Activated T-helper 1 cell treated with anti-CD3 and anti-CD28 coated beads, Interleukin-2, amount 50 U/mL, for 16 hours (primary cell): ENCODE measurements at regions not wholly inside any gene's neighbourhood (a gene's known extent, or its start where the extent isn't known, plus 50 kb on each side); places are given as distances from the start of the nearest gene placed in this dataset.

Source experiments
- DNase-seq, 2 donors: peaks; one replicate each; pipeline ENCODE4 v3.0.0-alpha.2; 2020; ENCODE audit warnings: low read depth in 1 of 2, low spot score in 1 of 2

DNA sequence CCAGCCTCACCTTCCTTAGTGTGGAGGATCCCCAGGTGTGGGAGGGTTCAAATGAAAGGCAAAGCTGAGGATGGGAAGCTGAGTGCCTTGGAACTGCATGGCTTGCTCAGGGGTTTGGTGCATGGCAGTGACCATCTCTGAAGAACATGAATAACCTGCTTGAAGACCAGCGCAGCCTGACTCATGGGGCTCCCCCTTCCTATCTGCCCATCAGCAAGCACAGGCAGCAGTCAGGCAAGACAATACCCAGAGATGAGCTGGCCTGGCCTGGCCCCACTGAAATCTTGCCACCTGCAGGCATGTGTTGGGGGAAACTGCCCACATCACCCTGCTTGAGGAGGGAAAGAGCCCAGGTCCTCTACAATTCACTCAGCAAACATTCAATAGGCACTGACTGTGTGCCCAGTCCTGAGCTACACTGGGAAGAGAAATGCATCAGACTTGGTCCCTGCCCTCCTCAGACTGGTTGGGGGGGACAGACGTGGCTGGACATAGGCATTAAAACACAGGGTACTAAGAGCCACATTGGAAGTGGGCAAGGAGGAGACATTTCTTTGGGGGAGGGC, 105.0 kb upstream of the ALDH1B1 start:
- no peak for DNase-seq

- no peak for DNase-seq
Measured at GRCh38 chr9:38286766-38287165, 105.7 kb upstream of the ALDH1B1 start.

DNA sequence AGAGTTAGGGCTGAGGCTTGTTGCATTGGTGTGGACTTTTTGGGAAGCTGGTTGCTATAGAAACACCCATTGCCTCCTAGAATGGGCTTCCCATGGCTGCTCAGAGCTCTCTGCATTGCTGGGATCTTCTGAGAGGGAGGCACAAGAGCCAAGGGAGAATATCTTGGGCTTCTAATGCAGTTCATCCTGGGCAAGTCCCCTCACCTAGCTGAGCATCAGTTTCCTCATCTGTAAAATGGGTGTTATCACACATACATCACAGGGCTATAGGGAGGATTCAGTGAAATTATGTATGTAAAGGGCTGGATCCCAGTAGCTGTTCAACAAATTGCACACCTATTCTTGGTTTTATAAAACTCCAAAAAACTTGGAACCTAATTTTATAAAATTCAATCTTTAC, 106.1 kb upstream of the ALDH1B1 start:
- no peak for DNase-seq

DNA sequence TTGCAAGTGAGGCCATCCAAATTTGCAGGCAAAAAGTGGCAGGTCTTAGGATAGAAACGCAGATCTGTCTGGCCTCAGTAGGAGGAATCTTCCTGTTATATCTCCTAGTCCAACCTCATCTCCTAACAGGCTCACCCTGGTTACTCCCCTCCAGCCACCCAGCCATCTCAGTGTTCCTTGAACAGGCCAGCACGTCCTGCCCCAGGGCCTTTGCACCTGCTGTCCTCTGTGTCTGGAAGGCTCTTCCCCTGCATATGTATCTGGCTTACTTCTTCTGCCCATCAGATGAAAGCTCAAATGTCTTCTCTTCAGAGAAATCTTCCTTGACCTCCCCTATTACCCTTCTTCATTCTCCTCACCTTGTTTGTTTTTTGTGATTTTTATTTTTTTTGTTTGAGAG, 107.3 kb upstream of the ALDH1B1 start:
- DNase-seq, result no peak

- no peak for DNase-seq
Measured at GRCh38 chr9:38284588-38285051, 107.9 kb upstream of the ALDH1B1 start.

DNA sequence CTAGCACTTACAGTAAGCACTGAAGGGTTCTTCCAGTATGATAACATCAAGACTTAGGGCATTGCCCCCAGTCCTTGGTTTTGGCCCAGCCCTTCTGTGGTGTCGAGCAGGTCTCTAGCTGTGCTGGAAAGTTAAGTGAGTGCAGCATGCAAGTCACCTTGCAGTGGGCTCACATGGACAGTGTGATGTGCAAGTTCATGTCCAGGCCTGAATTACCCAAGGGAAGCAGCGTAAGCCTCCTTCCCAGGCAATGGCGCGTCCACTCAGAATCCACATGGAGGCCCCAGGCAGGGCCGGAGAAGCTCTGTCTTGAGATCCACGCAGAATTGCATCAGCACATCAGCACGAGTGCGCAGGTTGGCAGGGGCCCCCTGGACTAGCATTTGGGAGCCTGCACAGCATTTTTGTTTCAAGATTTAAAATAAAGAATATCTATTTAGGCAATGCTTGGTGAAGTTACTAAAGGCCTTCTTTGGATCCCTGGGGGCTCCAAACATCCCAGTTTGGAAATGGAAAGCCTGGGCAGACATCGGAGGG, 108.4 kb upstream of the ALDH1B1 start:
- DNase-seq, result no peak

DNA sequence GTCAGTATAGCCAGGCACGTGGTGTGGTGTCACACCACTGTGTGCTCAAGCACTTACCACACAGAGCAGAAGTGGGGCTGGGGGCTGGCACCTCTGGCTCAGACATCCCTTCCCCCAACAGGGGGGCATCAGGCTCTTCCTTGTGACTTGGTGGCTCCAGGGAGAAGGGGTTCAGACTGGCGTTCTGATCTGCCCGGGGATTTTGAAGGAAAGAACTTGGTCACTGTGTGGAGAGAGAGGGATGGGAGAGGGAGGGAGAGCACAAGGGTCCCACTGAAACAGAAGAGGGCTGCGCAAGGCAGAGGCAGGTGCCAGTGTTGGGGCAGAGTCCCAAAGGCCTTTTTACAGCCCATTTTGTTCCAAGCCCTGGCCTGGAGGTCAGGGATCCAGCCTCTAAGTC, 109.7 kb upstream of the ALDH1B1 start:
- no peak for DNase-seq

GRCh38 chr9:38281917-38282316, 110.6 kb upstream of the ALDH1B1 start:
- no peak for DNase-seq

DNA sequence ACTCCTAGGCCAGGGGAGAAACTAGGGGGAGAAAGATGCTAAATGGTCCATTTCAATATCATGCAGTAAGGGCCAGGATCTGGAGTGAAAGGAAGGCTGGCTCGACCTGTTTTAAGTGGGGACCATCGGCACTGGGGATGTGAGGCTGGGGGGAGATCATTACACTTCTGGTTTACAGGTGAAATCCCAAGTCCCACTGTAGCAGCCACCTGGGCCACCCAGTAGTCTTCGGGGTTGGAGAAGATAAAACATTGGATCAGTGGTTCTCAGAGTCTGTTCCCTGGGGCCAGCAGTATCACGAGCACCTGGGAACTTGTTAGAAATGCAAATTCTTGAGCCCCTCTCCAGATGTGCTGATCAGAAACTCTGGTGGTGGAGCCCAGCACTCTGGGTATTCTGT, 111.3 kb upstream of the ALDH1B1 start:
- no peak for DNase-seq

GRCh38 chr9:38280251-38280800, 112.2 kb upstream of the ALDH1B1 start:
- DNase-seq, result no peak

DNA sequence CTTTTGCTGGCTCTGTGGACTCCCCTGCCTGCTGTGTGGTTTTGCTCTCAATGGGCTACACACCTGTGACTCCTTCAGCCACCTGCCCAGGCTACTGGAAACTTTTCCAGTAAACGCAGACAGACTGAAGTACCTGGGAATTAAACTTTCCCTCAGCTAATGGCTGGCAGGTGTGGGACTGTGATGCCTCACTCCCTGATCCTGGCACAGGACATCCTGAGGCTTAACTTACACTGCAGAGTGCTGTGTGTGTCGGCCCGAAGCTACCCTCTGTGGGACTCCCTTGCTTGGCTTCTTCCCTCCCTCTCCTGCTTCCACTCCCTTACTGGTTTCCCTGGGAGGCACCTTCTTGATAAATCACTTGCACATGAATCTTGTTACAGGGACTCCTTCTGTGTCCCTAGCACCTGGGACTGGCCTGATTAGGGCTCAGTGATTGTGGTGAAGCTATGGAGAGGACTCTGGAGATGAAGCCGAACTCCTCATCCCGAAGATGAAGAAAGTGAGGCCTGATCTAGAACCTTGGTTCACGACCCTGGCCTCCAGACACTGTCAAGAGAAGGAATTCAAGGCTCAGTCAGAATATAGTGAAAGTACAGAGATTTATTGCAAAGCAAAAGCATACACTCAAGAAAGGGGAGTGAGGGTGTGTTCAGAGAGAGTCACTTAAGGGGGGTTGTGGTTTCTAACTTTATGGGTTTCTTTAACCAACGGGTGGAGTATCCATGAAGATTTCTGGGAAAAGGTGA, 113.4 kb upstream of the ALDH1B1 start:
- DNase-seq, result no peak

- no peak for DNase-seq
Measured at GRCh38 chr9:38278457-38278856, 114.0 kb upstream of the ALDH1B1 start.

GRCh38 chr9:38277601-38278200, 114.8 kb upstream of the ALDH1B1 start:
- no peak for DNase-seq

DNA sequence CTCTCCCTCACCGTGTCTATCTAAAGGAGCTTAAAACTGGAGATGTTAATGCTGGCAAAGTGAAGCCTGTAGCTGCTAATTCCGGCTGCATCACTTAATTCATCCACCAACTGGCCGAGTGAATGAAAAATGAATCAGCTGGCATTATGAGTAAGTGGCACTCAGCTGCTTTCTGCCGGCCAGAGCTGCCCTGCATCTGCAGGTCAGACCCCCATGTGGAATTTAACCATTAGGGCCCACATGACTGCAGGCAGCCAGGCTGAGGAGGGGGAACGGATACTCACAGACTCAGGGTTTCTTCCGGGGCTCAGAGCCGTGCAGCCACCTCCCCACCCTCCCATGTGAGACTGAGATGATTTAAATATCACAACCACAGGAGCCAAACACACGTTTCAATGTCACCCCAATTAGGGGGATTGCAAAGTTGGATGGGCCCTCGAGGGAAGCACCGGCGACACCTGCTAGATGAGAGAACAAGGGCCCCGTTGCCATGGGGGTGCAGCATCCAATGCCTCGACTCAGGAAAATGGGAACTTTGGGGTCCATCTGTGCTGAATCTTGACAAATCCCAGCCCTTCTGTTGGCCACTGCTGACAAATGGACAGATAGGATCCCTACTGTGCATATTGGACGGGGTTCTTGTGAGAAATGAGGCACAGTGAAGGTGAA, 115.6 kb upstream of the ALDH1B1 start:
- DNase-seq, result no peak

- DNase-seq, result no peak
Measured at GRCh38 chr9:38274800-38275199, 117.7 kb upstream of the ALDH1B1 start.

DNA sequence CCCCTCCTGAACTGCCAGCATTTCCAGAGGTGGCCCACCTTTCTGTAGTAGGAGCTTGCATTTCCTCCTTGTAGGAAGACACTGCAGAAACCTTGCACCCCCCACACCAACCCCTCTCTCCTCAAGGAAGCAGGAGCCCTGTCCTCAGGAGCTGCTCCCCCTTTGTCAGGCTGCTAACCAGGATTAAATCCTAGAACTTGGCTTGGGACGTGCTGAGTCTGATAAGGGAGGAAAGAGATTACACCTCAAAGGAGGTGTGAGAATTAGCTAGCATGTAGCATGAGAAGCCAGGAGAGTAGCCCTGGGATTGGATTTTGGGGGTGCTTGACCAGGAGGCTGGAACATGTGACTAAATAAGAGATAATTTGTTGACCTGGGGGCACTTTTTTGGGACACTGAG, 119.8 kb upstream of the ALDH1B1 start:
- DNase-seq, result no peak

DNA sequence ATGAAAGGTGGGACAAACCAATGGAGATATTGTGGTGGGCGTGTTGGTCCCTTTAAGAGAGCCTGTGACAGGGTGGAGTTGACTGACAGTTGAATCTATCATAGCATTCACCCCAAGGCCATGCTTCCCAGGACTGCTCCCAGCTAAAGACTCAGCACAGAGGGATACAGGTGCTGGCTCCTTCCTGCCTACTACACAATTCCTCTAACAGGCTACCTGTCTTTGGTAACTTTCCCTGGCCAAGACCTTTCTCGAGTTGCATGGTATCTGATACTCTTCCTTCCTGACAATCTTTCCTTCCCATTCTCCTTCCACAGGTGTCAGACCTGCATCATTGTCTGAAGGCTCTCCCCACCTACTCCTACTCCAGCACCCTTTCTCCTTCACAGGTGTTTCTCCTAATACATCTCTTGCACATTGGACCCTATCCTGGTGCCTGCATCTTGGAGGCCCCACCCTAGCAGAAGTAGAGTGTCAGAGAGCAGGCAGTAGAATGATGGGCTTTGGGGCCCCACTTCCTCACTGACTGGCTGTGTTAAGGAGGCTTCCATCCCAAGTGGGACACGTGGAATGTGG, 120.7 kb upstream of the ALDH1B1 start:
- DNase-seq, result no peak

GRCh38 chr9:38269775-38270174, 122.7 kb upstream of the ALDH1B1 start:
- DNase-seq, result no peak

GRCh38 chr9:38263532-38263931, 129.0 kb upstream of the ALDH1B1 start:
- no peak for DNase-seq

GRCh38 chr9:38259519-38260218, 132.8 kb upstream of the ALDH1B1 start:
- DNase-seq, result no peak

DNA sequence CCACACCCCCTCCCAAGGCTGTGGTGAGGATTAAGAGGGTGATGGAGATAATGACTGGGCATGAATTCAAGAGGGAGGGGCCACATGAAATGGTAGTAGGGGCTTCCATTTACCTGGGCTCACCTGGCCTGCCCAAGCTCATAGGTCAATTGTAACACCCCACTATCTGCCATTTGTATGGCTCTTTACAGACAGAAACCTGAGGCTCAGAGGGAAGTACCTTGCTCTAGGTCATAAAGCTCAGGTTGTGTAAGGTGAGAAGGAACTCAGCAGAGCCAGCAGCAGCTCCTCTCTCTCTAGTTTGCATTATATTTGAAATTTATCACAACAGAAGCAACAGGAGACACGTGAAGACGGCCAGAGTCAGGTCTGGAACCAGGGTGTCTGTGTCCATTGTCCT, 133.4 kb upstream of the ALDH1B1 start:
- no peak for DNase-seq
